ENCODE measurements at regions not wholly inside any gene's neighbourhood (a gene's known extent, or its start where the extent isn't known, plus 50 kb on each side); places are given as distances from the start of the nearest gene placed in this dataset.

DNA sequence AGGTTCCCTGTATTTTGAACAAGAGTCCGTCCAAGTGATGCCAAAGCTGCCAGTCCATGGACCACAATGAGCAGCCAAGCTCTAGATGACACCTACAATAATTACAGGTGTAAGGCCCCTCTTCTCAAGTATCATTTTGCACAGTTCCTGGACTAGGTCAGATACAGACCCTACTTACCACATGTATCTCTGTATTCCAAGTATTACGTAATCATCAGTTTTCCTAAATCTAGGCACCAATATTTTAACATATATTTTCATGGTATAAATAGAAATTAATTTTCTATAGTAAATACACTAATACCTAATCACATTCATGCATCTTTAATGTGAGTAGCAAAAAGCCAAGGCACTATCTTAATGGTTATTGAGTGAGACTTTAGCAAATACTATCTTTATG, 157.0 kb upstream of the PRSS1 start:
- TF ChIP-seq, protein P1, sequence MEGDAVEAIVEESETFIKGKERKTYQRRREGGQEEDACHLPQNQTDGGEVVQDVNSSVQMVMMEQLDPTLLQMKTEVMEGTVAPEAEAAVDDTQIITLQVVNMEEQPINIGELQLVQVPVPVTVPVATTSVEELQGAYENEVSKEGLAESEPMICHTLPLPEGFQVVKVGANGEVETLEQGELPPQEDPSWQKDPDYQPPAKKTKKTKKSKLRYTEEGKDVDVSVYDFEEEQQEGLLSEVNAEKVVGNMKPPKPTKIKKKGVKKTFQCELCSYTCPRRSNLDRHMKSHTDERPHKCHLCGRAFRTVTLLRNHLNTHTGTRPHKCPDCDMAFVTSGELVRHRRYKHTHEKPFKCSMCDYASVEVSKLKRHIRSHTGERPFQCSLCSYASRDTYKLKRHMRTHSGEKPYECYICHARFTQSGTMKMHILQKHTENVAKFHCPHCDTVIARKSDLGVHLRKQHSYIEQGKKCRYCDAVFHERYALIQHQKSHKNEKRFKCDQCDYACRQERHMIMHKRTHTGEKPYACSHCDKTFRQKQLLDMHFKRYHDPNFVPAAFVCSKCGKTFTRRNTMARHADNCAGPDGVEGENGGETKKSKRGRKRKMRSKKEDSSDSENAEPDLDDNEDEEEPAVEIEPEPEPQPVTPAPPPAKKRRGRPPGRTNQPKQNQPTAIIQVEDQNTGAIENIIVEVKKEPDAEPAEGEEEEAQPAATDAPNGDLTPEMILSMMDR (IDR thresholded peaks at IDR 0.05; ENCODE audit: control extremely low read depth, extremely low read depth, low read depth, missing control alignments): no peak
- no peak for DNase-seq (ENCODE audit: extremely low spot score)
- POLR2A ChIA-PET: no interaction called here
- CTCF ChIA-PET: interaction anchor here (0.9 to 7.3 kb wide), 5 partner anchors 15 to 411 kb away, joined by 3 to 88 read pairs (median 6); no protein-coding TSS in a partner anchor

DNA sequence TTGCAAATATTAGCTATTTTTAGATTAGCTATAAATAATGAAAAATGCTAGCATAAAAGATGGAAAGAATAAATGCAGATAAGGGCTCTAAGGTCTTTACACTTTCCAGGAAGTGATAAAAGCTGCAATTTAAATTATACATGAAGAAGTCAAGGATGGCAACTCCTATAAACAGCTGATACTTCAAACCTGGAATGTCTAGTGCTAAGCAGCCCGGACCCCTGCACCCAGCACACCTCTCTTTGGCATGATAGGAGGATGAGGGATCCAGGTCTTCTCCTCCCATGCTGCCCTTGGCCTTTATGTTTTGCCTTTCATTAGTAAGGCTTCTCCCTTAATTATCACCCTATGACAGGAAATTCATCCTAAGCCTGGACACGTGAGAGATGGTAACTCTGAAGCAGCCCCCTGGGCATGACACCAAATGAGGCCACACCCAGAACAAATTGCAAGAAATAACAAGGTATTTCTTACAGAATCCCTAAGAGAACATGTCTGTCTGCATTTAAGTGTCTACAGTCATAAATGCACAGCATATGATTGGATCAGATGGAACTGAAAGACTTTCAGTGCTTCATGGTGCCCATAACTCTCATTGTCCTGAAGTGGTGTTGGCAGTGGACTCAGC, 158.3 kb upstream of the PRSS1 start:
- ChIA-PET CTCF (interaction anchor here (0.9 to 7.3 kb wide), 9 partner anchors 12 to 624 kb away, joined by 3 to 88 read pairs (median 4); no protein-coding TSS in a partner anchor), POLR2A (no interaction called here)
- no peak for DNase-seq (ENCODE audit: extremely low spot score)
- TF ChIP-seq, protein P1 (IDR thresholded peaks at IDR 0.05; ENCODE audit: control extremely low read depth, extremely low read depth, low read depth, missing control alignments): no peak

DNA sequence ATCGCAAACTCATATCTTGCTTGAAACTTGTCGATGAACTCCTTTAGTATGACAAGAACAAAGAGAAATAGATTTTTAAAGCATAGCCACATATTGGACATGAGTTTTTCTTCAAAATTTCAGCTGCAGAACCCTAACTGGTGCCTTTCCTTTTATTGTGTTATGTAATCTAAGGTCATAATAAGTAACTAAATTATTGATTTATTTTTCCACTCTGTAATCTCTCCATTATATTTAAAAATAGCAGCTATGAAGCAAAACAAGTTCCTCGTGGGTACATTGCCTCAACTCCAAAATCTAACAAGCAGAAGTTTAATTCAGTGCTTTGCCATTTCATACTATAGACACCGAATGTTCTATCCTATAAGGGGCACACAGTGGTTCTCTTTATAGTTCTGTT, 159.2 kb upstream of the PRSS1 start:
- no peak for DNase-seq (ENCODE audit: extremely low spot score)
- CTCF ChIA-PET: interaction anchor here (1.1 to 7.3 kb wide), 6 partner anchors 12 to 625 kb away, joined by 3 to 88 read pairs (median 4); no protein-coding TSS in a partner anchor
- POLR2A ChIA-PET: no interaction called here
- TF ChIP-seq, protein P1 (IDR thresholded peaks at IDR 0.05; ENCODE audit: control extremely low read depth, extremely low read depth, low read depth, missing control alignments): no peak

DNA sequence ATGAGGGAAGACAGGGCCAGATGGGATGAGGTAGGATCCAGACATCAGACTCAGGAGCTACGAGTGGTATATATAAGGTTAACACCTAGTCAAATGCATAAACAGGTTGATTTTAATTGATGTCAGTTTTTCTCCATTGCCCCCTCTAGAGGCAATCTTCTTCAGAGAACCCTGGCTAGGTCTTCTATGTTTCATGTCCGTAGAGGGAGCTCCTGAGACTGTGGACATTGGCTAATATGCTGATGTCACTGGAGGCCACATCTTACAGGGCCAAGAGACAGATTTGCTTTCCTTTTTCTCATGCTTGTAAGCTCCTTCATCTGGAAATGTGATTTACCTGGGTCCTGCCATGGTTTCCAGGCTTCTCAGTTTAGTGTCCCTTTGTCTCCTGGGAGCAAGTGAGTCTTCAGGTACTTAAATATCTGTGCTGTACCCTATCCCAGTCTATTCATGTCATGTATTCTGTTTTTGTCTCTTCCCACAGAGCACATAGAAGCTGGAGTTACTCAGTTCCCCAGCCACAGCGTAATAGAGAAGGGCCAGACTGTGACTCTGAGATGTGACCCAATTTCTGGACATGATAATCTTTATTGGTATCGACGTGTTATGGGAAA, 161.6 kb upstream of the PRSS1 start:
- POLR2A ChIA-PET: no interaction called here
- CTCF ChIA-PET: interaction anchor here (0.6 to 7.3 kb wide), 48 partner anchors 10 to 611 kb away, joined by 3 to 88 read pairs (median 5); no protein-coding TSS in a partner anchor
- TF ChIP-seq, protein P1 (IDR thresholded peaks at IDR 0.05; ENCODE audit: control extremely low read depth, extremely low read depth, low read depth, missing control alignments): peak; percentile 72
- peak; percentile 71 for DNase-seq (ENCODE audit: extremely low spot score)

DNA sequence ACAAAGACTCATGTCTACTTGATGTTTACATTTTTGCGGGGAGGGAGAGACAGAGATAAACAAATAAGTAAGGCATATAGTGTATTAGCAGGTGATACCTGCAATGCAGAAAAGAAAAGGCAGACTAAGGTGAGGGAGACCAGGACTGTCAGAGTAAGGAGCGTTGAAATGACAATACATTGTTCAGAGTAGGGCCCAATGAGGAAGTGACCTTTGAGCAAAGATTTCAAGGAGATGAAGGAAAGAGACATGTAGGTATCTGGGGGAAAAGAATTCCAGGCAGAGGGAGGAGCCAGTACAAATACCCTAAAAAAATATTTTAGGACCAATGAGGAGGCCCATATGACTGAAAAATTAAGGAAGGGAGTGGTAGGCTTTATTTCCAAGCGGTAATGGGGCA, 162.7 kb upstream of the PRSS1 start:
- CTCF ChIA-PET: interaction anchor here (0.5 to 7.3 kb wide), 17 partner anchors 9 to 224 kb away, joined by 3 to 88 read pairs (median 12); no protein-coding TSS in a partner anchor
- POLR2A ChIA-PET: no interaction called here
- DNase-seq (ENCODE audit: extremely low spot score): no peak
- TF ChIP-seq, protein P1 (IDR thresholded peaks at IDR 0.05; ENCODE audit: control extremely low read depth, extremely low read depth, low read depth, missing control alignments): no peak

GRCh38 chr7:142585425-142585824, 163.8 kb upstream of the PRSS1 start:
- no peak for DNase-seq (ENCODE audit: extremely low spot score)
- ChIA-PET POLR2A (no interaction called here), CTCF (interaction anchor here (0.7 to 6.5 kb wide), 16 partner anchors 10 to 630 kb away, joined by 3 to 56 read pairs (median 4); no protein-coding TSS in a partner anchor)
- TF ChIP-seq, protein P1 (IDR thresholded peaks at IDR 0.05; ENCODE audit: control extremely low read depth, extremely low read depth, low read depth, missing control alignments): peak; percentile 33
